ENCODE measurements at regions not wholly inside any gene's neighbourhood (a gene's known extent, or its start where the extent isn't known, plus 50 kb on each side); places are given as distances from the start of the nearest gene placed in this dataset.

- DNase-seq: no peak
Measured at GRCh38 chr9:115964710-115965347, 188.8 kb upstream of the PAPPA start.

GRCh38 chr9:115966660-115967059 is 186.9 kb upstream of the PAPPA start:
- no peak for DNase-seq

GRCh38 chr9:115969096-115969495 is 184.5 kb upstream of the PAPPA start:
- DNase-seq: no peak

- DNase-seq: no peak
Measured at GRCh38 chr9:115972362-115972761, 181.2 kb upstream of the PAPPA start.

- DNase-seq: no peak
Measured at GRCh38 chr9:115972843-115973595, 180.6 kb upstream of the PAPPA start.

- DNase-seq: no peak
Measured at GRCh38 chr9:115976781-115977180, 176.8 kb upstream of the PAPPA start.

GRCh38 chr9:115978091-115978490 is 175.5 kb upstream of the PAPPA start:
- no peak for DNase-seq

GRCh38 chr9:115978659-115979096 is 174.9 kb upstream of the PAPPA start:
- no peak for DNase-seq

- no peak for DNase-seq
Measured at GRCh38 chr9:115980054-115980453, 173.5 kb upstream of the PAPPA start.

GRCh38 chr9:115980502-115980901 is 173.1 kb upstream of the PAPPA start:
- no peak for DNase-seq

- DNase-seq: no peak
Measured at GRCh38 chr9:115980976-115981375, 172.6 kb upstream of the PAPPA start.

GRCh38 chr9:115983366-115983765 is 170.2 kb upstream of the PAPPA start:
- no peak for DNase-seq

- DNase-seq: no peak
Measured at GRCh38 chr9:115985657-115986056, 167.9 kb upstream of the PAPPA start.

GRCh38 chr9:115986508-115986907 is 167.1 kb upstream of the PAPPA start:
- DNase-seq: no peak

- DNase-seq: no peak
Measured at GRCh38 chr9:115988701-115989100, 164.9 kb upstream of the PAPPA start.

- DNase-seq: no peak
Measured at GRCh38 chr9:115989831-115990230, 163.8 kb upstream of the PAPPA start.

GRCh38 chr9:115992834-115993233 is 160.8 kb upstream of the PAPPA start:
- no peak for DNase-seq

- DNase-seq: no peak
Measured at GRCh38 chr9:115997923-115998322, 155.7 kb upstream of the PAPPA start.

- DNase-seq: no peak
Measured at GRCh38 chr9:115998666-115999065, 154.9 kb upstream of the PAPPA start.

GRCh38 chr9:115999498-115999897 is 154.1 kb upstream of the PAPPA start:
- no peak for DNase-seq

GRCh38 chr9:116000748-116001329 is 152.8 kb upstream of the PAPPA start:
- DNase-seq: no peak

- no peak for DNase-seq
Measured at GRCh38 chr9:116002181-116002580, 151.4 kb upstream of the PAPPA start.

GRCh38 chr9:116002624-116003023 is 151.0 kb upstream of the PAPPA start:
- DNase-seq: no peak

- DNase-seq: no peak
Measured at GRCh38 chr9:116003397-116003796, 150.2 kb upstream of the PAPPA start.
